Suprapubic skin (tissue), 4 donors: ENCODE measurements at regions not wholly inside any gene's neighbourhood (a gene's known extent, or its start where the extent isn't known, plus 50 kb on each side); places are given as distances from the start of the nearest gene placed in this dataset.

ENCODE experiments used
- EP300 ChIP-seq: sonication (generic); formaldehyde crosslinking; IDR thresholded peaks from one replicate; pipeline ENCODE4 v1.6.1; 2017; ENCODE audit warnings: antibody characterized with exemption
- POLR2A ChIP-seq, 2 donors: fragments of 450-650 bp; IDR thresholded peaks; one replicate each; pipeline ENCODE4 v1.6.1; 2017; ENCODE audit warnings: antibody characterized with exemption in 2 of 2, mild to moderate bottlenecking in 2 of 2, moderate library complexity in 2 of 2
- POLR2AphosphoS5 ChIP-seq, 3 donors: sonication (generic); formaldehyde crosslinking; IDR thresholded peaks; one replicate each; pipeline ENCODE4 v1.6.1; 2017; ENCODE audit warnings: antibody characterized with exemption in 3 of 3
- TF ChIP-seq, protein P1 (sequence below), 2 donors: fragments of 200-600 bp in 1 of 2; fragments of 450-650 bp in 1 of 2; sonication (generic) in 1 of 2; IDR thresholded peaks; one replicate each; pipeline ENCODE4 v1.5.1; 2016 to 2019; ENCODE audit warnings: antibody characterized with exemption in 2 of 2, mild to moderate bottlenecking in 1 of 2, moderate library complexity in 1 of 2

DNA sequence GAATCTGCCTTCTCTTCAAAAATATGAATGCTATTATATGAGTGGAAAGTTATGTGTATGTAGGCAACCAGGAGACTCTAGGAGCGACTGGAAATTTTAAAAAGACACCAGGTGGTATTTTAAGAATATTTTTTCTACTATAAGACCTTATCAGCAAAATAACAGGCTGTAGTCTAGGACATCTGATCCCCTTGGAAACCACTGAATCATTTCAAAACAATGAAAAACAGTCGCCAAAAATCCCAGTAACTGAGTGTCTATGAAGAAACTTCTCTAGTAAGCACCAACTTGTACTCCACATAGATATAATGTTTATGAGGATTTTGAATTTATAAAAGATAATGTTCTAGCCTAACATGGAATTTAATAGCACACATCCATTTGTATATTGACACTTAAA is 358.5 kb downstream of the GPATCH2 start:
- TF ChIP-seq POLR2A (IDR thresholded peaks at IDR 0.05) = no peak
- TF ChIP-seq, protein P1, sequence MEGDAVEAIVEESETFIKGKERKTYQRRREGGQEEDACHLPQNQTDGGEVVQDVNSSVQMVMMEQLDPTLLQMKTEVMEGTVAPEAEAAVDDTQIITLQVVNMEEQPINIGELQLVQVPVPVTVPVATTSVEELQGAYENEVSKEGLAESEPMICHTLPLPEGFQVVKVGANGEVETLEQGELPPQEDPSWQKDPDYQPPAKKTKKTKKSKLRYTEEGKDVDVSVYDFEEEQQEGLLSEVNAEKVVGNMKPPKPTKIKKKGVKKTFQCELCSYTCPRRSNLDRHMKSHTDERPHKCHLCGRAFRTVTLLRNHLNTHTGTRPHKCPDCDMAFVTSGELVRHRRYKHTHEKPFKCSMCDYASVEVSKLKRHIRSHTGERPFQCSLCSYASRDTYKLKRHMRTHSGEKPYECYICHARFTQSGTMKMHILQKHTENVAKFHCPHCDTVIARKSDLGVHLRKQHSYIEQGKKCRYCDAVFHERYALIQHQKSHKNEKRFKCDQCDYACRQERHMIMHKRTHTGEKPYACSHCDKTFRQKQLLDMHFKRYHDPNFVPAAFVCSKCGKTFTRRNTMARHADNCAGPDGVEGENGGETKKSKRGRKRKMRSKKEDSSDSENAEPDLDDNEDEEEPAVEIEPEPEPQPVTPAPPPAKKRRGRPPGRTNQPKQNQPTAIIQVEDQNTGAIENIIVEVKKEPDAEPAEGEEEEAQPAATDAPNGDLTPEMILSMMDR (IDR thresholded peaks at IDR 0.05) = no peak
- no peak for TF ChIP-seq POLR2AphosphoS5 (IDR thresholded peaks at IDR 0.05)
- no peak for TF ChIP-seq EP300
